Suppressor macrophage (primary cell): ENCODE measurements at regions not wholly inside any gene's neighbourhood (a gene's known extent, or its start where the extent isn't known, plus 50 kb on each side); places are given as distances from the start of the nearest gene placed in this dataset.
"Not testable (repeated sequence)": the region's sequence is repeated elsewhere in the genome, so short reads cannot be mapped to it uniquely, and the experiment has no call there.

Experiments used
- DNase-seq, 4 experiments: peaks; one replicate each; pipeline ENCODE4 v3.0.0-alpha.2; 2020 to 2022

GRCh38 chr6:100088009-100088408, 94.0 kb upstream of the MCHR2 start:
- no peak for DNase-seq

DNA sequence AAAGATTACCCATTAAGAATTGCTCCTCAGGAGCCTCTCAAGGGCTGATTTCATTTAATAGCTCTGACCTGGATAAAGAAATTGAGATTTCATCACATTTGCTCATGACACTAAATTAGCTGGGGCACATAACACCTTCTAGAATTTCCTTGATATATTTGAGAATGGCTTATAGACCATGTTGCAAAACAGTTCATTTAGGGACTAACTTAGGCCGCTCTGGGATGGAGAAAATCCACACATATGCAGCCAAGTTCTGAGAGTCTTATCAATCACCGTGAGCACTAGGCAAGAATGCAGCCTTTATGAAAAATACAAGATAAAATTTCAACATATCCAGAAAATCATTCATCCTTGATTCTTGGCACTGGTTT, 91.0 kb upstream of the MCHR2 start:
- no peak for DNase-seq

DNA sequence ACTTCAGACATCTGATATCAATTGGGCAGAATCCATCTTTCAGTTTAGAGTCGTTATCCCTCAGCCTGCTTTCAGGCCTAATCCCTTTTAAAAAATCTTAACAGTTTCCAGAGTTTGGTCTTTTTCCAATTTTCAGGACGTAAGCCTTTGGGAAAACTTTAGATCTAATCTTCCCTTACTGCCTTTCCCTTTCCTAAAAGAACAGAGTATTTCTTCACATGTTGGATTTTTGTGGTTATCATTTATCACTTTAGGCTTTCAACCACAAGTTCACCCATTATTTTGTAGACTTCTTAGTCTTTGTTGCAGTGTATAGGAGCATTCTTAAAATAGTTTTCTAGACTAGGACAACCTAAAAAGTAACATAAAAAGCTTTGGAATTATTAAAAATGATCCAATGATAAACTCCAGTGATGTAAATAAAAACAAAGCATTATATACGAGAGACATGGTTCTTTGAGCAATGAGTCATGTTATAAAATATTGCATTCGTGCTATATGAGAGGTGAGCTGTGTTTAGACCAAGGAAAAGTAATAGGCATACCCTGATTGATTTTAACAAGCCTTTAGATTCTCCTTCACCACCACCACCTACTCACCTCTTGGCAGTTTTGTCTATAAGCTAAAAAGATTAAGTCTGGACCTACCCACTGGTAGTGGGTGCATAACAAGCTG, 90.4 kb upstream of the MCHR2 start:
- DNase-seq = no peak

- DNase-seq = no peak
Observed at GRCh38 chr6:100078509-100078908, 84.5 kb upstream of the MCHR2 start.

- no peak for DNase-seq
Observed at GRCh38 chr6:100065348-100065747, 71.3 kb upstream of the MCHR2 start.

- DNase-seq = no peak
Observed at GRCh38 chr6:100062621-100063020, 68.6 kb upstream of the MCHR2 start.

DNA sequence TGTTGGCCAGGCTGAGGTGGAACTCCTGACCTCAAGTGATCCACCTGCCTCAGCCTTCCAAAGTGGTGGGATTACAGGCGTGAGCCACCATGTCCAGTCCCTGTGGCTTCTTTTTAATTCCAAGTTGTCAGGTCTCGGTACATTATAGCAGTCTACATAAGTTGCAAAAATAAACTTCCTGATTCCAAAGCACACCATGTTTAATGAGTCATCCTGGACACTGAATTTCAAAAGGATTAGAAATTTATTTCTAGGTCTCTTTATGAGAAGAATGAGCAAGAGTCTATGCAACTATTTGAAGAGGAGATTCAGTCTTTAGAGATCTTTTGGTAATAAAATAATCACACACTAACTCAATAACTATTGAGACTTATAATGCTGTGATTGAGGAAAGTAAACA, 63.9 kb upstream of the MCHR2 start:
- DNase-seq = no peak

DNA sequence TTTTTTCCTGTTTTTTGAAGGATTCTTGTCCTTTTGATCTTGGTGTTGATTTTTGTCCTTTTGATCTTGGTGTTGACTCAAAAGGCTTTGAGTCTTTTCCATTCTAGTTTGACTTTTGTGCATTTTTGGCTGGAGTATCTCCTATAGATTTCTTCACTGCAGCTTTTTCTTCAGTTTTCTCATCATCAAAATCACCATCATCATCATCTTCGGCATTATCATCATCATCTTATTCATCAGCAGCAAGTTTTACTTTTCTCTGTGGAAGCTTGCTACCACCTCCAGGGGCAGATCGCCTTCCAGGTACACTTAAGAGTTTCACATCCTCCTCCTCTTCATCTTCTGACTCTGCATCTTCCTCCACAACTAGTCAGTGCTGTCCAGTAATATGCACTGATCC, 56.5 kb upstream of the MCHR2 start:
- DNase-seq = no peak

- not testable (repeated sequence) for DNase-seq
Observed at GRCh38 chr6:100043961-100044360, 49.9 kb upstream of the MCHR2 start.
